IPS DF 6.9 (cell line): ENCODE measurements at regions not wholly inside any gene's neighbourhood (a gene's known extent, or its start where the extent isn't known, plus 50 kb on each side); places are given as distances from the start of the nearest gene placed in this dataset.
"Not testable (repeated sequence)": the region's sequence is repeated elsewhere in the genome, so short reads cannot be mapped to it uniquely, and the experiment has no call there.

Source experiments
- DNase-seq: peaks from one replicate; pipeline ENCODE4 v3.0.0-alpha.2; 2013; ENCODE audit warnings: low read depth, low spot score
- H3K27ac ChIP-seq: one replicate; pipeline ENCODE4 v1.5.1; 2013; ENCODE audit warnings: low read length, control low read depth
- H3K27me3 ChIP-seq: 2 replicates; pipeline ENCODE4 v1.6.1; 2013; ENCODE audit warnings: mild to moderate bottlenecking, low read length; ENCODE audit not compliant: control insufficient read depth, insufficient read depth
- H3K36me3 ChIP-seq: 2 replicates; pipeline ENCODE4 v1.6.1; 2013; ENCODE audit warnings: low read length; ENCODE audit not compliant: control insufficient read depth, insufficient read depth
- H3K4me1 ChIP-seq: 2 replicates; pipeline ENCODE4 v1.6.1; 2013; ENCODE audit warnings: low read length; ENCODE audit not compliant: control insufficient read depth, insufficient read depth
- H3K4me3 ChIP-seq: 2 replicates; pipeline ENCODE4 v1.5.1; 2013; ENCODE audit warnings: mild to moderate bottlenecking, low read length
- H3K9me3 ChIP-seq: 2 replicates; pipeline ENCODE4 v1.6.1; 2013; ENCODE audit warnings: low read length, inconsistent platforms; ENCODE audit not compliant: control insufficient read depth, insufficient read depth
- WGBS: extraction: QIAGEN DNeasy Blood & Tissue Kit; methylation state at CpG from one replicate; pipeline ENCODE4 v1.1.7; 2013; ENCODE audit warnings: mixed read lengths, missing lambda C conversion rate; ENCODE audit not compliant: insufficient read length, insufficient coverage; 5-methylcytosine and 5-hydroxymethylcytosine counted together

DNA sequence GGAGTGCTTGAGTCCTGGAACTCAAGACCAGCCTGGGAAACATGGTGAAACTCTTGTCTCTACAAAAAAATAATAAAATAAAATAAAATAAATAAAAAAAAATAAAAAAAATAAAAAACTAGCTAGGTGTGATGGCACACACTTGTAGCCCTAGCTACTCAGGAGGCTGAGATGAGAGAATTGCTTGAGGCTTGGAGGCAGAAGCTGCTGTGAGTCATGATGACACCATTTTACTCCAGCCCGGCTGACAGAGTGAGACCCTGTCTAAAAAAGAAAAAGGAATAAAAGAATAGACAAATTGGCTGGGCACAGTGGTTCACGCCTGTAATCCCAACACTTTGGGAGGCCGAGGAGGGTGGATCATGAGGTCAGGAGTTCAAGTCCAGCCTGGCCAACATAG, 1168.9 kb downstream of the SLITRK5 start:
- H3K36me3 ChIP-seq: no peaks in the 10 kb centered on the region
- H3K27ac ChIP-seq: no peak overlapping the region
- no peaks in the 10 kb centered on the region for H3K4me1 ChIP-seq
- no peak overlapping the region for H3K4me3 ChIP-seq
- DNase-seq: no peak
- H3K27me3 ChIP-seq: no peaks in the 10 kb centered on the region
- no CpG with 5 or more reads among the region's 3 CpGs for WGBS
- no peaks in the 10 kb centered on the region for H3K9me3 ChIP-seq

DNA sequence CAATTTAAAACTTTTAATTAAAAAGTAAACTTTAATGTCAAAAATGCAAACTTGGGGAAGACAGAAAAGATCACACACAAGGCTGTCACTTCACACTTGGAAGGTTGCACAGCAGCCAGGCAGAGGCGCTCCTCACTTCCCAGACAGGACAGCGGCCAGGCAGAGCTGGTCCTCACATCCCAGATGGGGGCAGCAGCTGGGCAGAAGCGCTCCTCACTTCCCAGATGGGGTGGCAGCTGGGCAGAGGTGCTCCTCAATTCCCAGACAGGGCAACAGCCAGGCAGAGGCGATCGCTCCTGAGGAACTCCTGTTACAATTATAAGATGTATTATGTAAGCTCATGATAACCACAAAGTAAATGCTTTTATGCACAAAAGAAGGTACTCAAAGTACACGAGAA, 1181.1 kb downstream of the SLITRK5 start:
- not testable (repeated sequence) for H3K9me3 ChIP-seq, H3K27ac ChIP-seq
- no CpG with 5 or more reads among the region's 6 CpGs for WGBS

GRCh38 chr13:88857256-88857655, 1186.1 kb downstream of the SLITRK5 start:
- H3K4me1 ChIP-seq: no peaks in the 10 kb centered on the region
- H3K27me3 ChIP-seq: no peaks in the 10 kb centered on the region
- DNase-seq: no peak
- WGBS: no CpG with 5 or more reads among the region's 1 CpG
- H3K27ac ChIP-seq: no peak overlapping the region
- H3K9me3 ChIP-seq: no peaks in the 10 kb centered on the region
- no peak overlapping the region for H3K4me3 ChIP-seq
- no peaks in the 10 kb centered on the region for H3K36me3 ChIP-seq

More for the DNA sequence above, 1181.1 kb downstream of the SLITRK5 start:
- not testable (repeated sequence) for DNase-seq, H3K27me3 ChIP-seq, H3K4me1 ChIP-seq, H3K4me3 ChIP-seq, H3K36me3 ChIP-seq

DNA sequence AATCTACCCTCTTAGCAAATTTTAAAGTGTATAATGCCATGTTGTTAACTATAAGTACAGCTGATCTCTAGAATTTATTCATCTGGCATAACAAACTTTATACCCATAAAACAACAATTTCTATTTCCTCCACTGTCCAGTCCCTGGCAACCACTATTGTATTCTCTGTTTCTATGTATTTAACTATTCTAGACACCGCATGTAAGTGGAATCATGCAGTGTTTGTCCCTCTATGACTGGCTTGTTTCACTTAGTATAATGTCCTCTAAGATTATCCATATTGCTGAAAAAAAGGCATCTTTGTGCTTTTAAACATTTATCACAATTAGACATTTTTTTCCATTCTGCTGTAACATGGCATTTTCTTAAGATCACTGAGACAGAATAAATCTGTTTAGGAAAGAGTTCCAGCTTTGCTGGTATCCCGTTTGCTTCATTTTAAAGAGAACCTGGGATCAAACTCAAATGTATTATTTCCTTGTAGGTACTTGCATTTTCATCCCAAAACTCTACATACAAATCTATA, 1191.0 kb downstream of the SLITRK5 start:
- Histone ChIP-seq H3K36me3 (no peaks in the 10 kb centered on the region), H3K4me1 (no peaks in the 10 kb centered on the region), H3K27ac (no peak overlapping the region), H3K9me3 (no peaks in the 10 kb centered on the region), H3K27me3 (no peaks in the 10 kb centered on the region), H3K4me3 (no peak overlapping the region)
- no peak for DNase-seq
- no CpG with 5 or more reads among the region's 2 CpGs for WGBS

DNA sequence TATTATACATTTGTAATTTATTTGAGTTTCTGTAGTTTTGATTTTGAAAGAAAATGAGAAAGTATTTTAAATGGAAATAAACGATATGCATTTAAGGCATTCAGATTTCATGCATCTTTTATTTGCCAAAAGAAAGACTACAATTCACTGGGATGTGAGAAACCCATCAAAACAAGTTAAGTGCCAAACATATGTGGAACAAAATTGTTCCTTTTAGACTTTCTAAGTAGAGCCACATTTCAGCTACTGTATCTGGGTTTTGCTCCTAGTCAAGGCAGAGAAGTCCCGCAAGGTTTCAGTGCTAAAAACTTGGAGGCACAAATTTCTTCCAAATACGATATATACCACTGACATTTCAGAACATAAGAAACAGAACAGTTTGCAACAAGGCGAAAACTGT, 1191.9 kb downstream of the SLITRK5 start:
- no peaks in the 10 kb centered on the region for H3K4me1 ChIP-seq
- whole genome bisulfite sequencing: 100% methylated on average over 1 of the region's 4 CpGs

DNA sequence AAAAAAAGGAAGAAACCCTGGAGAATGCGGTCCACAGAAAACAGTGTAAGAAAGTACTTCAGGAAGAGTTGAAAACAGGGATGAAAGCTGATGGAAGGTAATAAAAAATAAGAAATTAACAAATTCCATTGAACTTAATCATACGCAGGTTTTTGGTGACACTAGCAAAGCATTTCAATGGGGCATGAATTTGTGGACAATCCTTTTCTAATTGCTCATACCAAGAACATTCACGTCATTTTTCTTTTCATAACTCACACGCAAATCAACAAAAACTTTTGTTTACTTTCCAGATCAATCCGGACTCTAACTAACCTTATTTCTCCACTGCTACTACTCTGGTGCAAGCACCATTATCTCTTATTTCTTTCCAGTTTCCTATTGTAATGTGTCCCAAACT, 1195.0 kb downstream of the SLITRK5 start:
- 100% methylated on average over 3 of the region's 5 CpGs for WGBS
- no peaks in the 10 kb centered on the region for H3K36me3 ChIP-seq
- no peak overlapping the region for H3K4me3 ChIP-seq
- H3K4me1 ChIP-seq: no peaks in the 10 kb centered on the region
- no peak for DNase-seq
- no peak overlapping the region for H3K27ac ChIP-seq
- no peaks in the 10 kb centered on the region for H3K9me3 ChIP-seq
- no peaks in the 10 kb centered on the region for H3K27me3 ChIP-seq

More for the DNA sequence above, 1191.9 kb downstream of the SLITRK5 start:
- H3K4me3 ChIP-seq: no peak overlapping the region
- DNase-seq: no peak
- no peaks in the 10 kb centered on the region for H3K27me3 ChIP-seq
- no peaks in the 10 kb centered on the region for H3K9me3 ChIP-seq
- H3K27ac ChIP-seq: no peak overlapping the region
- no peaks in the 10 kb centered on the region for H3K36me3 ChIP-seq

GRCh38 chr13:88883741-88884140, 1212.6 kb downstream of the SLITRK5 start:
- H3K27me3 ChIP-seq: no peaks in the 10 kb centered on the region
- H3K4me1 ChIP-seq: no peaks in the 10 kb centered on the region
- H3K9me3 ChIP-seq: no peaks in the 10 kb centered on the region
- H3K36me3 ChIP-seq: no peaks in the 10 kb centered on the region
- no peak overlapping the region for H3K27ac ChIP-seq
- no peak overlapping the region for H3K4me3 ChIP-seq
- DNase-seq: no peak

DNA sequence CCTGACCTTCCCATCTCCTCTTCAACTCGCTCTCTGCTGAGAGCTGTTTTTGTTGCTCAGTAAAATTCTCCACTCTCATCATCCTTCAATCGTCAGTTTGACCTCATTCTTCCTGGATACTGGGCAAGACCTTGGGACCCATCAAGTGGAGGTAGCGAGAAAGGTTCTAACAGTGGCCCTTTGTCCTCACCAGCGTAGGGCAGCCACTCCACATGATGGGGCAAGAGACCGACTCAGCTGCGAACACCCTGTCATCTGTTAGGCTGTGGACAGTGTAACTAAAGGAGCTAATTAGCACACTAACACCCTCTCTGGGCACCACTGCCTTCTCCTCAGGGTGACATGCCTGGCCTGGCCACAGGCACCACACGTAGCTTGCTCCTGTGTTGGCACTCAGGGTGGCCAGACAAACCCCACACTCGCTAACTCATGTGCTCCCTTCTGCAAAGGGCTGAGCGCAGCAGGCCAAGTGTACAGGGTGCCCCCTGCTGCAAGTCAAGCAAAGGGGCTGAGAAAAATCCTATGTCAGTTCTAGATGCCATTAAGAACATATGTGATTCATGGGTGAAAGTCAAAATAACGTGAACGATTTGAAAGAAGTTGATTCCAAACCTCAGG, 1216.0 kb downstream of the SLITRK5 start:
- H3K4me3 ChIP-seq: no peak overlapping the region

GRCh38 chr13:88895261-88895941, 1224.2 kb downstream of the SLITRK5 start:
- no peak overlapping the region for H3K4me3 ChIP-seq
- no peak overlapping the region for H3K27ac ChIP-seq
- H3K4me1 ChIP-seq: no peaks in the 10 kb centered on the region
- no CpG with 5 or more reads among the region's 6 CpGs for WGBS
- no peaks in the 10 kb centered on the region for H3K27me3 ChIP-seq
- no peaks in the 10 kb centered on the region for H3K36me3 ChIP-seq
- no peaks in the 10 kb centered on the region for H3K9me3 ChIP-seq
- no peak for DNase-seq

More for the DNA sequence above, 1216.0 kb downstream of the SLITRK5 start:
- Histone ChIP-seq H3K27me3 (no peaks in the 10 kb centered on the region), H3K9me3 (no peaks in the 10 kb centered on the region), H3K36me3 (no peaks in the 10 kb centered on the region), H3K27ac (no peak overlapping the region), H3K4me1 (no peaks in the 10 kb centered on the region)
- no peak for DNase-seq
- no CpG with 5 or more reads among the region's 11 CpGs for whole genome bisulfite sequencing

DNA sequence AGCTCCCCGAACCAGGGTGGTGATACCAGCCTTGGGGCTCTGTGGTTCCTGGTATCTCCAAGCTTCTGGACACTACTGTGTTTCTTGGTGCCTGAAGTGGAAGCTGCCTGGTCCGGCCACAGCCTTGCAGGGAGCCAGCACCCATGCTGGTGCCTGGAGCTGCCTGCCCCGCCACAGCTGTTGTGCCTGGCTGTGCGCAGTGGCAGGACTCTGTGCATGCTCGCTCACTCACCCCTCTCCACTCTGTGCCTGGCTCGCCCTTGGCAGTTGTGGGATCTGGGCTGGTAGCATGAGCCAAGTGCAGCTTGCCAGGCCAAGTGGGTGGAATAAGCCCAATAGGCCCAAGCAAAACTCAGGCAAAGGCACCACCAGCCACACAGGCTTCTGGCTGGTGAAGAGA, 1225.3 kb downstream of the SLITRK5 start:
- no peaks in the 10 kb centered on the region for H3K27me3 ChIP-seq
- H3K4me3 ChIP-seq: no peak overlapping the region
- DNase-seq: no peak
- H3K9me3 ChIP-seq: no peaks in the 10 kb centered on the region
- H3K36me3 ChIP-seq: no peaks in the 10 kb centered on the region
- no peak overlapping the region for H3K27ac ChIP-seq
- WGBS: no CpG with 5 or more reads among the region's 6 CpGs
- H3K4me1 ChIP-seq: no peaks in the 10 kb centered on the region

GRCh38 chr13:88908961-88909441, 1237.8 kb downstream of the SLITRK5 start:
- no peaks in the 10 kb centered on the region for H3K9me3 ChIP-seq
- H3K4me1 ChIP-seq: no peaks in the 10 kb centered on the region
- H3K27ac ChIP-seq: no peak overlapping the region
- no CpG with 5 or more reads among the region's 2 CpGs for WGBS
- H3K27me3 ChIP-seq: no peaks in the 10 kb centered on the region
- no peak for DNase-seq
- H3K36me3 ChIP-seq: no peaks in the 10 kb centered on the region
- no peak overlapping the region for H3K4me3 ChIP-seq
